ENCODE measurements at regions not wholly inside any gene's neighbourhood (a gene's known extent, or its start where the extent isn't known, plus 50 kb on each side); places are given as distances from the start of the nearest gene placed in this dataset.

DNA sequence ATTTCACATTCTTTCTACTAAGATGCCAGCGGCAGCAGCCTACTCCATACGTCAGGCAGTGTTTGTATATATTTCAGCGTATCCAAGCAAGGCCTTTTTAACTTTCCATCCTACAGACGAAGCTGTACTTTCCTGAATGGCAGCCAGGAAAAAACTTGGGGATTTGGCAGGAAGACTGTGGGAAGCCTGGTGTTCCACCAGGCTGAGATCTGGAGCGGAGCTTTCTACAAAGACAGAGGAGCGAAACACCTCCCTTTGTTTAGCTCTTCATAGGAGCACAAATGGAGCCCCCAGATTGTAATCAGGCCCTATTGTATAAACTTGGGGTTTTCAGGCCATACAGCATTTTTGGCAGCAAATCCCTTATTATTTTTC is 143.8 kb downstream of the TES start:
- no peak for TF ChIP-seq ZNF423 (tag by site-specific recombination; IDR thresholded peaks at IDR 0.05)
- TF ChIP-seq, protein P1, sequence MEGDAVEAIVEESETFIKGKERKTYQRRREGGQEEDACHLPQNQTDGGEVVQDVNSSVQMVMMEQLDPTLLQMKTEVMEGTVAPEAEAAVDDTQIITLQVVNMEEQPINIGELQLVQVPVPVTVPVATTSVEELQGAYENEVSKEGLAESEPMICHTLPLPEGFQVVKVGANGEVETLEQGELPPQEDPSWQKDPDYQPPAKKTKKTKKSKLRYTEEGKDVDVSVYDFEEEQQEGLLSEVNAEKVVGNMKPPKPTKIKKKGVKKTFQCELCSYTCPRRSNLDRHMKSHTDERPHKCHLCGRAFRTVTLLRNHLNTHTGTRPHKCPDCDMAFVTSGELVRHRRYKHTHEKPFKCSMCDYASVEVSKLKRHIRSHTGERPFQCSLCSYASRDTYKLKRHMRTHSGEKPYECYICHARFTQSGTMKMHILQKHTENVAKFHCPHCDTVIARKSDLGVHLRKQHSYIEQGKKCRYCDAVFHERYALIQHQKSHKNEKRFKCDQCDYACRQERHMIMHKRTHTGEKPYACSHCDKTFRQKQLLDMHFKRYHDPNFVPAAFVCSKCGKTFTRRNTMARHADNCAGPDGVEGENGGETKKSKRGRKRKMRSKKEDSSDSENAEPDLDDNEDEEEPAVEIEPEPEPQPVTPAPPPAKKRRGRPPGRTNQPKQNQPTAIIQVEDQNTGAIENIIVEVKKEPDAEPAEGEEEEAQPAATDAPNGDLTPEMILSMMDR (tag by site-specific recombination; IDR thresholded peaks at IDR 0.05): no peak
- TF ChIP-seq, protein P2, sequence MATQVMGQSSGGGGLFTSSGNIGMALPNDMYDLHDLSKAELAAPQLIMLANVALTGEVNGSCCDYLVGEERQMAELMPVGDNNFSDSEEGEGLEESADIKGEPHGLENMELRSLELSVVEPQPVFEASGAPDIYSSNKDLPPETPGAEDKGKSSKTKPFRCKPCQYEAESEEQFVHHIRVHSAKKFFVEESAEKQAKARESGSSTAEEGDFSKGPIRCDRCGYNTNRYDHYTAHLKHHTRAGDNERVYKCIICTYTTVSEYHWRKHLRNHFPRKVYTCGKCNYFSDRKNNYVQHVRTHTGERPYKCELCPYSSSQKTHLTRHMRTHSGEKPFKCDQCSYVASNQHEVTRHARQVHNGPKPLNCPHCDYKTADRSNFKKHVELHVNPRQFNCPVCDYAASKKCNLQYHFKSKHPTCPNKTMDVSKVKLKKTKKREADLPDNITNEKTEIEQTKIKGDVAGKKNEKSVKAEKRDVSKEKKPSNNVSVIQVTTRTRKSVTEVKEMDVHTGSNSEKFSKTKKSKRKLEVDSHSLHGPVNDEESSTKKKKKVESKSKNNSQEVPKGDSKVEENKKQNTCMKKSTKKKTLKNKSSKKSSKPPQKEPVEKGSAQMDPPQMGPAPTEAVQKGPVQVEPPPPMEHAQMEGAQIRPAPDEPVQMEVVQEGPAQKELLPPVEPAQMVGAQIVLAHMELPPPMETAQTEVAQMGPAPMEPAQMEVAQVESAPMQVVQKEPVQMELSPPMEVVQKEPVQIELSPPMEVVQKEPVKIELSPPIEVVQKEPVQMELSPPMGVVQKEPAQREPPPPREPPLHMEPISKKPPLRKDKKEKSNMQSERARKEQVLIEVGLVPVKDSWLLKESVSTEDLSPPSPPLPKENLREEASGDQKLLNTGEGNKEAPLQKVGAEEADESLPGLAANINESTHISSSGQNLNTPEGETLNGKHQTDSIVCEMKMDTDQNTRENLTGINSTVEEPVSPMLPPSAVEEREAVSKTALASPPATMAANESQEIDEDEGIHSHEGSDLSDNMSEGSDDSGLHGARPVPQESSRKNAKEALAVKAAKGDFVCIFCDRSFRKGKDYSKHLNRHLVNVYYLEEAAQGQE (tag by site-specific recombination; IDR thresholded peaks at IDR 0.05): no peak
- TF ChIP-seq ZNF24 (tag by site-specific recombination; IDR thresholded peaks at IDR 0.05): no peak
- TF ChIP-seq, protein P3, sequence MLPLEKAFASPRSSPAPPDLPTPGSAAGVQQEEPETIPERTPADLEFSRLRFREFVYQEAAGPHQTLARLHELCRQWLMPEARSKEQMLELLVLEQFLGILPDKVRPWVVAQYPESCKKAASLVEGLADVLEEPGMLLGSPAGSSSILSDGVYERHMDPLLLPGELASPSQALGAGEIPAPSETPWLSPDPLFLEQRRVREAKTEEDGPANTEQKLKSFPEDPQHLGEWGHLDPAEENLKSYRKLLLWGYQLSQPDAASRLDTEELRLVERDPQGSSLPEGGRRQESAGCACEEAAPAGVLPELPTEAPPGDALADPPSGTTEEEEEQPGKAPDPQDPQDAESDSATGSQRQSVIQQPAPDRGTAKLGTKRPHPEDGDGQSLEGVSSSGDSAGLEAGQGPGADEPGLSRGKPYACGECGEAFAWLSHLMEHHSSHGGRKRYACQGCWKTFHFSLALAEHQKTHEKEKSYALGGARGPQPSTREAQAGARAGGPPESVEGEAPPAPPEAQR (tag by site-specific recombination; IDR thresholded peaks at IDR 0.05): no peak
- TF ChIP-seq OVOL3 (tag by site-specific recombination; IDR thresholded peaks at IDR 0.05): no peak
- TF ChIP-seq ZNF184 (tag by site-specific recombination; IDR thresholded peaks at IDR 0.05): no peak
- TF ChIP-seq ZNF121 (tag by site-specific recombination; IDR thresholded peaks at IDR 0.05): no peak
- TF ChIP-seq, protein P4, sequence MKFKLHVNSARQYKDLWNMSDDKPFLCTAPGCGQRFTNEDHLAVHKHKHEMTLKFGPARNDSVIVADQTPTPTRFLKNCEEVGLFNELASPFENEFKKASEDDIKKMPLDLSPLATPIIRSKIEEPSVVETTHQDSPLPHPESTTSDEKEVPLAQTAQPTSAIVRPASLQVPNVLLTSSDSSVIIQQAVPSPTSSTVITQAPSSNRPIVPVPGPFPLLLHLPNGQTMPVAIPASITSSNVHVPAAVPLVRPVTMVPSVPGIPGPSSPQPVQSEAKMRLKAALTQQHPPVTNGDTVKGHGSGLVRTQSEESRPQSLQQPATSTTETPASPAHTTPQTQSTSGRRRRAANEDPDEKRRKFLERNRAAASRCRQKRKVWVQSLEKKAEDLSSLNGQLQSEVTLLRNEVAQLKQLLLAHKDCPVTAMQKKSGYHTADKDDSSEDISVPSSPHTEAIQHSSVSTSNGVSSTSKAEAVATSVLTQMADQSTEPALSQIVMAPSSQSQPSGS (tag by site-specific recombination; IDR thresholded peaks at IDR 0.05; ENCODE audit: low read depth): no peak
- no peak for TF ChIP-seq SALL2 (tag by site-specific recombination; IDR thresholded peaks at IDR 0.05; ENCODE audit: borderline replicate concordance)
- TF ChIP-seq ZNF549 (tag by site-specific recombination; IDR thresholded peaks at IDR 0.05): no peak
- no peak for TF ChIP-seq KLF7 (tag by site-specific recombination; IDR thresholded peaks at IDR 0.05; ENCODE audit: borderline replicate concordance)
- no peak for TF ChIP-seq KLF1 (tag by site-specific recombination; IDR thresholded peaks at IDR 0.05)
